Upper lobe of left lung (tissue), 6 donors: ENCODE measurements at regions not wholly inside any gene's neighbourhood (a gene's known extent, or its start where the extent isn't known, plus 50 kb on each side); places are given as distances from the start of the nearest gene placed in this dataset.

Experiments used
- ATAC-seq, 2 donors: fragments of 200-7000 bp; cut with Tn5 transposase; one replicate each; pipeline ENCODE4 v1.9.1; 2022; ENCODE audit warnings: mild to moderate bottlenecking in 2 of 2, moderate library complexity in 2 of 2; ENCODE audit not compliant: low FRiP score in 2 of 2
- DNase-seq, 2 donors: peaks; one replicate each; pipeline ENCODE4 v3.0.0-alpha.2; 2019 to 2020
- H3K27ac ChIP-seq, 4 donors: fragments of 200-600 bp; sonication (generic); one replicate each; pipeline ENCODE4 v1.5.1; 2016 to 2019
- H3K27me3 ChIP-seq, 4 donors: fragments of 200-600 bp; sonication (generic); one replicate each; pipeline ENCODE4 v1.5.1; 2017 to 2019
- H3K36me3 ChIP-seq, 4 donors: fragments of 200-600 bp; sonication (generic); one replicate each; pipeline ENCODE4 v1.5.1; 2016 to 2019
- H3K4me1 ChIP-seq, 4 donors: fragments of 200-600 bp; sonication (generic); one replicate each; pipeline ENCODE4 v1.5.1; 2018 to 2019
- H3K4me3 ChIP-seq, 4 donors: fragments of 200-600 bp; sonication (generic); one replicate each; pipeline ENCODE4 v1.5.1; 2017 to 2019; ENCODE audit warnings: mild to moderate bottlenecking in 2 of 4, moderate library complexity in 1 of 4
- H3K9me3 ChIP-seq, 4 donors: fragments of 200-600 bp; sonication (generic); one replicate each; pipeline ENCODE4 v1.5.1; 2018 to 2019
- CTCF ChIP-seq, 6 experiments: fragments of 450-650 bp in 4 of 6; fragments of 200-600 bp in 2 of 6; sonication (generic) in 2 of 6; IDR thresholded peaks; one replicate each; pipeline ENCODE4 v1.5.1; 2016 to 2019; ENCODE audit warnings: antibody characterized with exemption in 6 of 6
- EP300 ChIP-seq, 4 donors: sonication (generic); formaldehyde crosslinking; IDR thresholded peaks; one replicate each; pipeline ENCODE4 v1.5.1; 2017; ENCODE audit warnings: antibody characterized with exemption in 4 of 4, control low read depth in 2 of 4
- POLR2A ChIP-seq, 4 donors: fragments of 450-650 bp; IDR thresholded peaks; one replicate each; pipeline ENCODE4 v1.5.1; 2016 to 2017; ENCODE audit warnings: antibody characterized with exemption in 4 of 4, mild to moderate bottlenecking in 2 of 4
- POLR2AphosphoS5 ChIP-seq, 2 donors: sonication (generic); formaldehyde crosslinking; IDR thresholded peaks; one replicate each; pipeline ENCODE4 v1.5.1; 2017; ENCODE audit warnings: antibody characterized with exemption in 2 of 2
- WGBS, 2 donors: methylation state at CpG; one replicate each; pipeline ENCODE4 v1.1.5; 2017 to 2018; 5-methylcytosine and 5-hydroxymethylcytosine counted together
- donor health status: DM: no; HTN: no; CAD: no; lungs with moderate emphysema.
- donor health status: DM: no; HTN: yes; CAD: no; lungs with severe emphysema.

GRCh38 chr10:90674461-90674860 is 183.4 kb downstream of the HTR7 start:
- H3K9me3 ChIP-seq = no peaks in the 10 kb centered on the region
- TF ChIP-seq POLR2AphosphoS5 (IDR thresholded peaks at IDR 0.05) (no peak), CTCF (IDR thresholded peaks at IDR 0.05) (no peak), EP300 (IDR thresholded peaks at IDR 0.05) (no peak), POLR2A (IDR thresholded peaks at IDR 0.05) (no peak)
- no peak for ATAC-seq
- no peaks in the 10 kb centered on the region for H3K36me3 ChIP-seq
- H3K4me3 ChIP-seq = no peak overlapping the region
- no peak for DNase-seq
- H3K27ac ChIP-seq = no peak overlapping the region
- 68 to 71% methylated on average over 1 of the region's 1 CpG for WGBS, 2 donors
- no peaks in the 10 kb centered on the region for H3K27me3 ChIP-seq
- H3K4me1 ChIP-seq = no peaks in the 10 kb centered on the region

GRCh38 chr10:90674928-90675327 is 182.9 kb downstream of the HTR7 start:
- no peak for ATAC-seq
- H3K4me1 ChIP-seq = no peaks in the 10 kb centered on the region
- H3K36me3 ChIP-seq = no peaks in the 10 kb centered on the region
- 63 to 64% methylated on average over 5 of the region's 5 CpGs for WGBS, 2 donors
- TF ChIP-seq POLR2A (IDR thresholded peaks at IDR 0.05) = no peak
- no peak for TF ChIP-seq POLR2AphosphoS5 (IDR thresholded peaks at IDR 0.05)
- no peak for TF ChIP-seq CTCF (IDR thresholded peaks at IDR 0.05)
- TF ChIP-seq EP300 (IDR thresholded peaks at IDR 0.05) = no peak
- DNase-seq = no peak
- H3K9me3 ChIP-seq = no peaks in the 10 kb centered on the region
- no peak overlapping the region for H3K27ac ChIP-seq
- H3K27me3 ChIP-seq = no peaks in the 10 kb centered on the region
- H3K4me3 ChIP-seq = no peak overlapping the region

- H3K9me3 ChIP-seq = no peaks in the 10 kb centered on the region
- H3K27ac ChIP-seq = no peak overlapping the region
- no peaks in the 10 kb centered on the region for H3K36me3 ChIP-seq
- H3K27me3 ChIP-seq = no peaks in the 10 kb centered on the region
- DNase-seq (no peak), ATAC-seq (no peak)
- 78 to 86% methylated on average over 2 of the region's 2 CpGs for WGBS, 2 donors
- TF ChIP-seq EP300 (IDR thresholded peaks at IDR 0.05) (no peak), CTCF (IDR thresholded peaks at IDR 0.05) (no peak), POLR2AphosphoS5 (IDR thresholded peaks at IDR 0.05) (no peak)
- H3K4me3 ChIP-seq = no peak overlapping the region
- H3K4me1 ChIP-seq = no peaks in the 10 kb centered on the region
These were observed 182.2 kb downstream of the HTR7 start for GRCh38 chr10:90675621-90676020.
